ENCODE measurements at regions not wholly inside any gene's neighbourhood (a gene's known extent, or its start where the extent isn't known, plus 50 kb on each side); places are given as distances from the start of the nearest gene placed in this dataset.

DNA sequence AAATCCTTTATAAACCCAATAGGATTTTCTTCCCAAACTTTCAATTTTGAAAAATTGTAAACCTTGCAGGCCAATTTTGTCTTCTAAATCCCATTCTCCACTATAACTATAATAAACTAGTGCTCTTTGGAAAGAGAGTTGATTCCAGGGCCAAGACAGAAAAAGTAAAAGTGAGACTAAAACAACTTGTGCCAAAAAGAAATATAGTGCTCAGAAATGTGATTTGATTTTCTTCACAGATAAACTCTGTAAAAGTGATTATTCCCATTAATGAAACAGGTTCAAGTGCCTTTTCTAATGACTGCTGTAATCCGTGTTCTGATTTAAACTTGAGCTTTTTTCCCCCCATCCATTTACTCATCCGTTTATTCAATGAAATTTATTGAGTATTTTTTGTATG lies 1831.1 kb downstream of the SLITRK5 start:
- no peak for TF ChIP-seq GATA2 (IDR thresholded peaks at IDR 0.05; ENCODE audit: low read depth, low read length)
- TF ChIP-seq GATA3 (IDR thresholded peaks at IDR 0.05; ENCODE audit: low read depth, low read length) = no peak

Data from SH-SY5Y (cell line).